Endodermal cell (in vitro differentiated cells): ENCODE measurements at regions not wholly inside any gene's neighbourhood (a gene's known extent, or its start where the extent isn't known, plus 50 kb on each side); places are given as distances from the start of the nearest gene placed in this dataset.

Source experiments
- DNase-seq: peaks from one replicate; pipeline ENCODE4 v3.0.0-alpha.2; 2017
- H3K27ac ChIP-seq: 2 replicates; pipeline ENCODE4 v1.5.1; 2013; ENCODE audit warnings: mild to moderate bottlenecking, low read depth, low read length, moderate library complexity
- H3K27me3 ChIP-seq: 2 replicates; pipeline ENCODE4 v1.6.1; 2013; ENCODE audit warnings: mild to moderate bottlenecking, low read length, moderate library complexity; ENCODE audit not compliant: insufficient read depth, control insufficient read depth, poor library complexity, severe bottlenecking
- H3K36me3 ChIP-seq: 2 replicates; pipeline ENCODE4 v1.7.0; 2013; ENCODE audit warnings: mild to moderate bottlenecking, low read length, moderate library complexity; ENCODE audit not compliant: control insufficient read depth, insufficient read depth
- H3K4me1 ChIP-seq: one replicate; pipeline ENCODE4 v1.7.0; 2013; ENCODE audit warnings: low read length; ENCODE audit not compliant: control insufficient read depth, insufficient read depth
- H3K4me3 ChIP-seq: 2 replicates; pipeline ENCODE4 v1.5.1; 2013; ENCODE audit warnings: mild to moderate bottlenecking, low read length, moderate library complexity
- H3K9ac ChIP-seq: 2 replicates; pipeline ENCODE4 v1.6.1; 2013; ENCODE audit warnings: mild to moderate bottlenecking, low read length, moderate library complexity; ENCODE audit not compliant: poor library complexity, severe bottlenecking; ENCODE audit errors: extremely low read depth
- H3K9me3 ChIP-seq: 2 replicates; pipeline ENCODE4 v1.6.1; 2013; ENCODE audit warnings: mild to moderate bottlenecking, low read length, moderate library complexity; ENCODE audit not compliant: control insufficient read depth
- H3K27ac Mint-ChIP-seq: 2 replicates; pipeline ENCODE4 v1.8.0; 2020; ENCODE audit warnings: mixed read lengths
- H3K27me3 Mint-ChIP-seq: 2 replicates; pipeline ENCODE4 v1.8.0; 2021; ENCODE audit warnings: mild to moderate bottlenecking, mixed read lengths; ENCODE audit not compliant: insufficient read depth
- H3K36me3 Mint-ChIP-seq: 2 replicates; pipeline ENCODE4 v1.8.0; 2020; ENCODE audit warnings: low read depth, mixed read lengths
- H3K4me1 Mint-ChIP-seq: 2 replicates; pipeline ENCODE4 v1.8.0; 2020; ENCODE audit warnings: mixed read lengths
- H3K4me3 Mint-ChIP-seq: 2 replicates; pipeline ENCODE4 v1.8.0; 2020; ENCODE audit warnings: mild to moderate bottlenecking, moderate library complexity, mixed read lengths
- H3K9me3 Mint-ChIP-seq: 2 replicates; pipeline ENCODE4 v1.8.0; 2020; ENCODE audit warnings: mild to moderate bottlenecking, mixed read lengths
- WGBS, 2 experiments: methylation state at CpG; one replicate each; pipeline versions ENCODE4 v1.1.5 to v1.1.7; 2013; ENCODE audit warnings: missing lambda C conversion rate in 2 of 2, mixed read lengths in 1 of 2; ENCODE audit not compliant: insufficient coverage in 1 of 2, insufficient read length in 1 of 2; 5-methylcytosine and 5-hydroxymethylcytosine counted together
- TF ChIP-seq, protein P1 (sequence below): fragments of 200-600 bp; sonication (generic); conservative IDR thresholded peaks from 2 replicates; pipeline ENCODE4 v1.5.0; 2021; ENCODE audit warnings: antibody characterized with exemption, mild to moderate bottlenecking

DNA sequence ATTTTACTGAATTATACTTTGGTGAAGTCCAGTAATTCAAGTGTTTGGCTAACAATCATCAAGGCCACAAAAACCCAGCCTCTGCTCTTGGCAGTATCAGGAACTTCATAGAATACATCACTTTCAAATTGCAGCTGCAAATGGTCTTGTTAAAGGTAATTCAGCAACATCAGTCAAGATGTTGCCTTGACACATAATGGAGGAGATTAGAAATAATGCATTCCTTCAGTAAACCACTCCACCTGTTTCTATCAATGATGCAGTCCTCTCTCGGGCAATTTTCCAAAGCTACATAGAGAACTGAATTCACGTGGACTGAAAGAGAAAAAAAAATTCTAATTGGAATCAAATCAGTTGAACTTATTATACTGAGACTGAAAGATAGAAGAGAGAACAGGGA, 279.3 kb downstream of the VGLL3 start:
- no peak for DNase-seq
- WGBS, 2 experiments, result 83% methylated on average over 1 to 2 of the region's 2 CpGs
- Mint-ChIP-seq H3K27ac (no peak overlapping the region), H3K4me1 (no peaks in the 10 kb centered on the region), H3K4me3 (no peak overlapping the region), H3K36me3 (no peaks in the 10 kb centered on the region), H3K9me3 (peaks cover 11% of the 10 kb centered on the region), H3K27me3 (no peaks in the 10 kb centered on the region)
- H3K9me3 ChIP-seq, result no peaks in the 10 kb centered on the region
- H3K27ac ChIP-seq, result no peak overlapping the region
- TF ChIP-seq, protein P1, sequence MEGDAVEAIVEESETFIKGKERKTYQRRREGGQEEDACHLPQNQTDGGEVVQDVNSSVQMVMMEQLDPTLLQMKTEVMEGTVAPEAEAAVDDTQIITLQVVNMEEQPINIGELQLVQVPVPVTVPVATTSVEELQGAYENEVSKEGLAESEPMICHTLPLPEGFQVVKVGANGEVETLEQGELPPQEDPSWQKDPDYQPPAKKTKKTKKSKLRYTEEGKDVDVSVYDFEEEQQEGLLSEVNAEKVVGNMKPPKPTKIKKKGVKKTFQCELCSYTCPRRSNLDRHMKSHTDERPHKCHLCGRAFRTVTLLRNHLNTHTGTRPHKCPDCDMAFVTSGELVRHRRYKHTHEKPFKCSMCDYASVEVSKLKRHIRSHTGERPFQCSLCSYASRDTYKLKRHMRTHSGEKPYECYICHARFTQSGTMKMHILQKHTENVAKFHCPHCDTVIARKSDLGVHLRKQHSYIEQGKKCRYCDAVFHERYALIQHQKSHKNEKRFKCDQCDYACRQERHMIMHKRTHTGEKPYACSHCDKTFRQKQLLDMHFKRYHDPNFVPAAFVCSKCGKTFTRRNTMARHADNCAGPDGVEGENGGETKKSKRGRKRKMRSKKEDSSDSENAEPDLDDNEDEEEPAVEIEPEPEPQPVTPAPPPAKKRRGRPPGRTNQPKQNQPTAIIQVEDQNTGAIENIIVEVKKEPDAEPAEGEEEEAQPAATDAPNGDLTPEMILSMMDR, result no peak
- H3K4me1 ChIP-seq, result no peaks in the 10 kb centered on the region
- no peak overlapping the region for H3K9ac ChIP-seq
- no peak overlapping the region for H3K4me3 ChIP-seq
- H3K27me3 ChIP-seq, result no peaks in the 10 kb centered on the region
- H3K36me3 ChIP-seq, result no peaks in the 10 kb centered on the region

DNA sequence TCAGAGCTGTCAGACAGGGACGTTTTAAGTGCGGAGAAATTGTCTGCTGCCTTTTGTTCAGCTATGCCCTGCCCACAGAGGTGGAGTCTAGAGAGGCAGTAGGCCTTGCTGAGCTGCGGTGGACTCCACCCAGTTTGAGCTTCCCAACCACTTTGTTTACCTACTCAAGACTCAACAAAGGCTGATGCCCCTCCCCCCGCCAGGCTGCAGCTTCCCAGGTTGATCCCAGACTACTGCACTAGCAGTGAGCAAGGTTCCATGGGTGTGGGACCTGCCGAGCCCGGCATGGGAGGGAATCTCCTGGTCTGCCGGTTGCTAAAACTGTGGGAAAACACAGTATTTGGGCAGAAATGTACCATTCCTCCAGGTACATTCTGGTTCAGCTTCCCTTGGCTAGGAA, 282.1 kb downstream of the VGLL3 start:
- Mint-ChIP-seq H3K27me3 (no peaks in the 10 kb centered on the region), H3K4me3 (no peak overlapping the region), H3K27ac (no peak overlapping the region), H3K36me3 (peaks cover 3% of the 10 kb centered on the region), H3K9me3 (peaks cover 25% of the 10 kb centered on the region), H3K4me1 (no peaks in the 10 kb centered on the region)
- Histone ChIP-seq H3K27ac (no peak overlapping the region), H3K36me3 (no peaks in the 10 kb centered on the region), H3K4me1 (no peaks in the 10 kb centered on the region), H3K4me3 (peak overlapping the region; percentile 7), H3K9me3 (no peaks in the 10 kb centered on the region), H3K9ac (no peak overlapping the region), H3K27me3 (no peaks in the 10 kb centered on the region)
- peak; percentile 54 for DNase-seq
- TF ChIP-seq, protein P1, result no peak
- 91 to 96% methylated on average over 4 to 7 of the region's 7 CpGs for WGBS, 2 experiments

DNA sequence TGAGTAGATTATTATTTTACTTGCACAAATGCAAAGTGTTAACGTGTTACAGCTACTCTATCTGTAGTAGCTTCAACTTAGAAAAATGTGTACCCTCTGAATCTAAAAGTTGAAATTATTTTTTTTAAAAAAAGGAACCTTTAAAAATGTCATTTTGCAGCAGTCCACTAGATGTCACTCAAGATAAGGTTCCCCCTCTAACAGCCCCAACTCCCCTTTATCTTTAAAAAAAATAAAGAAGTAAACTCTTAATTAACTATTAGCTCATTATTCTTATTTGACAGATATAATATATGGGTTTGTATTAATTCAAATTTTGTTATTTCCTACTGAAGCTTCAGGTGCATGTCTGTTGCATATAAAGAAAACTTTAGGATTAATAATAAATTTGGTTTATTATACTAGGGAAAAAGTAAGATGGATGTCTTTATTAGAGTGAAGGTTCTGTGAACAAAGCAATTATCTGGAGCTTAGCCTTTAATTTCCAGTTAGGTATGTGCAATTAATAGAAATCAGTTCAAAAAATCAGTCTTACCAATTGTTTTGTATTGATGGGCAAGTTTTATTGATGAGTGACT, 288.5 kb downstream of the VGLL3 start:
- H3K9me3 Mint-ChIP-seq, result peaks cover 14% of the 10 kb centered on the region
- no peak for DNase-seq
- Histone ChIP-seq H3K9ac (no peak overlapping the region), H3K4me3 (no peak overlapping the region), H3K9me3 (no peaks in the 10 kb centered on the region), H3K27me3 (no peaks in the 10 kb centered on the region), H3K27ac (no peak overlapping the region), H3K36me3 (no peaks in the 10 kb centered on the region), H3K4me1 (no peaks in the 10 kb centered on the region)
- WGBS, 2 experiments, result 9% methylated on average over 1 of the region's 1 CpG; no CpG with 5 or more reads in 1 of the 2 experiments
- no peak overlapping the region for H3K4me3 Mint-ChIP-seq
- TF ChIP-seq, protein P1, result peak; percentile 73
- H3K27ac Mint-ChIP-seq, result no peak overlapping the region
- H3K36me3 Mint-ChIP-seq, result peaks cover 3% of the 10 kb centered on the region
- H3K27me3 Mint-ChIP-seq, result no peaks in the 10 kb centered on the region
- H3K4me1 Mint-ChIP-seq, result no peaks in the 10 kb centered on the region
